ENCODE measurements at regions not wholly inside any gene's neighbourhood (a gene's known extent, or its start where the extent isn't known, plus 50 kb on each side); places are given as distances from the start of the nearest gene placed in this dataset.

DNA sequence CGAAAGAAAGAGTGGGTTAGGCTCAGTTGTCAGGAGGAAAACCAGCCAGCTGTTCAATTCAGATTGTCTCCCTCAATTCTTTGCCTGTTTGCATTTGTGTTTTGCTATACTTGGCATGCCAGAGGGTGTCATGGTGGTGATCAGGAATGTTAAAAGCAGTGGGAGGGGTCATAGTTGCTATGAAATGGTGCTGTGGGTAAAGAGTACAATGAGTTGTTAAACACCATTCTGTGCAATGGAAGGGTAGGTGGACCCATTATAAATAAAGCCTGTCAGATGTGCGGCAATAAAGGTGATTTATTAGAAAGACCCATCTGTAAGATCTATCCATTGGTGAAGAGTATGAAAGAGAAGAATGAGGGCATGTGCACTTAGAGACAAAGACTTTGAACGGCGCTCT lies 82.2 kb downstream of the MRPL32 start:
- H3K27ac Mint-ChIP-seq (ENCODE audit: unreplicated experiment) = no peak overlapping the region
- no peak for TF ChIP-seq CTCF (IDR thresholded peaks at IDR 0.05; ENCODE audit: unreplicated experiment)
- no peaks in the 10 kb centered on the region for H3K27me3 Mint-ChIP-seq (ENCODE audit: unreplicated experiment)
- no peaks in the 10 kb centered on the region for H3K36me3 Mint-ChIP-seq (ENCODE audit: low read depth, unreplicated experiment)
- no peaks in the 10 kb centered on the region for H3K4me1 Mint-ChIP-seq (ENCODE audit: unreplicated experiment)
- no peak for DNase-seq (ENCODE audit: low spot score)
- H3K9me3 Mint-ChIP-seq (ENCODE audit: unreplicated experiment) = no peaks in the 10 kb centered on the region
- H3K4me3 Mint-ChIP-seq (ENCODE audit: unreplicated experiment) = no peak overlapping the region

DNA sequence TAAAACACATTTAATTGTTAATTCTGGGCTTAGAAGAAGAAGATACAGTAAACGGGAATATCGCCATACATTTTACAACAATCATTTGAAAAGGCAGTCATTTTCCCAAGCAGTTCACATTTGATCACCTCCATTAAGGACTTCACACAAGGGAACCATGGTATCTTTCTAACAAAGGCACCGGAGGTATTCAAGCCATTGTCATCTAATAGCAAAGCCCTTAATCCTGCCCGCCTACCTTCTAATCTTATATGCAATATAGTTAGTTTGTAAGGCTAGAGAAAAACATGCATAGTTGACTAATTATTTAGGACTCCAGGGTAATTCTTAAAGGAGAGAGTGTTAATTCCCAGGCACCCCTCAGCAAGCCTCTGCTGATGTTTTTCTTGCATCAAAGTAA lies 83.1 kb downstream of the MRPL32 start:
- Mint-ChIP-seq H3K4me1 (ENCODE audit: unreplicated experiment) (no peaks in the 10 kb centered on the region), H3K9me3 (ENCODE audit: unreplicated experiment) (no peaks in the 10 kb centered on the region), H3K4me3 (ENCODE audit: unreplicated experiment) (no peak overlapping the region), H3K27me3 (ENCODE audit: unreplicated experiment) (no peaks in the 10 kb centered on the region), H3K36me3 (ENCODE audit: low read depth, unreplicated experiment) (no peaks in the 10 kb centered on the region), H3K27ac (ENCODE audit: unreplicated experiment) (no peak overlapping the region)
- no peak for DNase-seq (ENCODE audit: low spot score)
- TF ChIP-seq CTCF (IDR thresholded peaks at IDR 0.05; ENCODE audit: unreplicated experiment) = no peak

- H3K9me3 Mint-ChIP-seq (ENCODE audit: unreplicated experiment) = no peaks in the 10 kb centered on the region
- no peaks in the 10 kb centered on the region for H3K27me3 Mint-ChIP-seq (ENCODE audit: unreplicated experiment)
- H3K36me3 Mint-ChIP-seq (ENCODE audit: low read depth, unreplicated experiment) = no peaks in the 10 kb centered on the region
- no peaks in the 10 kb centered on the region for H3K4me1 Mint-ChIP-seq (ENCODE audit: unreplicated experiment)
- TF ChIP-seq CTCF (IDR thresholded peaks at IDR 0.05; ENCODE audit: unreplicated experiment) = no peak
- H3K27ac Mint-ChIP-seq (ENCODE audit: unreplicated experiment) = no peak overlapping the region
- no peak overlapping the region for H3K4me3 Mint-ChIP-seq (ENCODE audit: unreplicated experiment)
- no peak for DNase-seq (ENCODE audit: low spot score)
Measured at GRCh38 chr7:43018446-43018845, 86.3 kb downstream of the MRPL32 start.

DNA sequence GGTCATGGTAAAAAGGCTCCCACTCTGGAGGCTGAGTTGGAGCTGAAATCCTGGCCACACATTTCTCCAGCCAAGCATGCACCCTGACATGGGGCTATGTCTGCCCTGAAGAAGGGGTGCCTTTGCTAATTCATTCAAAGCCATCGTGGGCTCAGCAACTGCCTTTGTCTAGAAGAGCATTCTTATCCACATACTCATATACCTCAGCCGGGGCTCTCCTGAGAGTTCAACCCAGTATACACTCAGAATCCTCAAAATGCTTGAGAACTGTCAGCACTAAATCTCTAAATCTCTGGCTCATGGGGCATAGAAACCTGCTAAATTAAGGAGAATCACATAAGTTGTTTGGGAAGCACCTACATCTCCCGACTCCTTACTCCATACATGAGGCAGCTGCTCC lies 89.3 kb downstream of the MRPL32 start:
- Mint-ChIP-seq H3K4me3 (ENCODE audit: unreplicated experiment) (no peak overlapping the region), H3K27me3 (ENCODE audit: unreplicated experiment) (no peaks in the 10 kb centered on the region), H3K9me3 (ENCODE audit: unreplicated experiment) (no peaks in the 10 kb centered on the region), H3K36me3 (ENCODE audit: low read depth, unreplicated experiment) (no peaks in the 10 kb centered on the region), H3K4me1 (ENCODE audit: unreplicated experiment) (no peaks in the 10 kb centered on the region), H3K27ac (ENCODE audit: unreplicated experiment) (no peak overlapping the region)
- no peak for DNase-seq (ENCODE audit: low spot score)
- TF ChIP-seq CTCF (IDR thresholded peaks at IDR 0.05; ENCODE audit: unreplicated experiment) = no peak

GRCh38 chr7:43022008-43022407 lies 89.8 kb downstream of the MRPL32 start:
- no peaks in the 10 kb centered on the region for H3K27me3 Mint-ChIP-seq (ENCODE audit: unreplicated experiment)
- no peaks in the 10 kb centered on the region for H3K36me3 Mint-ChIP-seq (ENCODE audit: low read depth, unreplicated experiment)
- H3K4me1 Mint-ChIP-seq (ENCODE audit: unreplicated experiment) = no peaks in the 10 kb centered on the region
- H3K4me3 Mint-ChIP-seq (ENCODE audit: unreplicated experiment) = no peak overlapping the region
- no peak for TF ChIP-seq CTCF (IDR thresholded peaks at IDR 0.05; ENCODE audit: unreplicated experiment)
- H3K9me3 Mint-ChIP-seq (ENCODE audit: unreplicated experiment) = no peaks in the 10 kb centered on the region
- no peak for DNase-seq (ENCODE audit: low spot score)
- no peak overlapping the region for H3K27ac Mint-ChIP-seq (ENCODE audit: unreplicated experiment)
